OCI-LY7 (cell line): ENCODE measurements at regions not wholly inside any gene's neighbourhood (a gene's known extent, or its start where the extent isn't known, plus 50 kb on each side); places are given as distances from the start of the nearest gene placed in this dataset.

Source experiments
- BruUV-seq: library from RNA; stranded (reverse); fragments of 400-500 nt; replicated peaks from 2 replicates; lab custom pipeline; 2021; lab: Mats Ljungman, UMichigan
- CTCF ChIA-PET: fragments of 300-600 bp; sonication (Branson Sonifier 250); formaldehyde crosslinking; loops from one replicate; lab custom pipeline; 2022; ENCODE audit warnings: antibody characterized with exemption; ENCODE audit not compliant: unreplicated experiment; lab: Charles Lee
- POLR2A ChIA-PET: fragments of 300-600 bp; sonication (Branson Sonifier 250); formaldehyde crosslinking; loops from one replicate; lab custom pipeline; 2022; ENCODE audit warnings: antibody characterized with exemption; lab: Charles Lee
- DNase-seq: peaks from one replicate; pipeline ENCODE4 v3.0.0-alpha.2; 2015; ENCODE audit warnings: low spot score
- H2AFZ ChIP-seq: fragments of 200-600 bp; sonication (generic), shearing (Covaris generic); 2 replicates; pipeline ENCODE4 v1.6.1; 2014; ENCODE audit warnings: mild to moderate bottlenecking, antibody characterized with exemption, low read length, moderate library complexity
- H3K27ac ChIP-seq: fragments of 200-600 bp; sonication (generic); 2 replicates; pipeline ENCODE4 v1.5.1; 2014; ENCODE audit warnings: mixed run types, low read depth, mild to moderate bottlenecking, moderate library complexity, low read length, inconsistent platforms; ENCODE audit not compliant: poor library complexity, severe bottlenecking
- H3K36me3 ChIP-seq: fragments of 200-600 bp; sonication (generic); 2 replicates; pipeline ENCODE4 v1.6.1; 2014; ENCODE audit warnings: mild to moderate bottlenecking, antibody characterized with exemption, low read length, moderate library complexity, mixed read lengths; ENCODE audit not compliant: insufficient read depth
- H3K4me1 ChIP-seq: fragments of 200-600 bp; sonication (generic); 2 replicates; pipeline ENCODE4 v1.5.1; 2014; ENCODE audit warnings: mild to moderate bottlenecking, low read length; ENCODE audit not compliant: insufficient read depth, poor library complexity, severe bottlenecking
- H3K4me2 ChIP-seq: fragments of 200-600 bp; sonication (generic); 2 replicates; pipeline ENCODE4 v1.6.1; 2014; ENCODE audit warnings: mild to moderate bottlenecking, low read length
- H3K4me3 ChIP-seq: fragments of 200-600 bp; sonication (generic); 2 replicates; pipeline ENCODE4 v1.5.1; 2014; ENCODE audit warnings: mild to moderate bottlenecking, low read depth, low read length; ENCODE audit not compliant: poor library complexity, severe bottlenecking
- H3K79me2 ChIP-seq: fragments of 200-600 bp; sonication (generic); 2 replicates; pipeline ENCODE4 v1.6.1; 2016; ENCODE audit warnings: low read depth, mild to moderate bottlenecking, low read length, moderate library complexity, mixed read lengths; ENCODE audit not compliant: insufficient read depth
- H3K9me2 ChIP-seq: fragments of 200-600 bp; sonication (generic); 2 replicates; pipeline ENCODE4 v1.6.1; 2016; ENCODE audit warnings: mild to moderate bottlenecking, low read length, mixed read lengths; ENCODE audit not compliant: insufficient read depth
- H3K9me3 ChIP-seq: fragments of 200-600 bp; sonication (generic); 2 replicates; pipeline ENCODE4 v1.6.1; 2014; ENCODE audit warnings: mild to moderate bottlenecking, mixed run types, low read length, mixed read lengths
- H4K20me1 ChIP-seq: fragments of 200-600 bp; sonication (generic); 2 replicates; pipeline ENCODE4 v1.6.1; 2014; ENCODE audit warnings: mild to moderate bottlenecking, antibody characterized with exemption, low read length, moderate library complexity, mixed read lengths; ENCODE audit not compliant: insufficient read depth
- CTCF ChIP-seq: fragments of 200-600 bp; sonication (generic); conservative IDR thresholded peaks from 2 replicates; pipeline ENCODE4 v1.5.1; 2014; ENCODE audit warnings: mild to moderate bottlenecking, antibody characterized with exemption, low read length, moderate library complexity, mixed read lengths
- EZH2phosphoT487 ChIP-seq: fragments of 200-600 bp; sonication (generic); IDR thresholded peaks from 2 replicates; pipeline ENCODE4 v1.6.1; 2018; ENCODE audit warnings: low read depth, borderline replicate concordance, mild to moderate bottlenecking, mixed run types, antibody characterized with exemption, low read length, moderate library complexity, mixed read lengths
- intact Hi-C: fragments of 100-400 bp; cut with micrococcal nuclease; formaldehyde crosslinking; loops from one replicate; pipeline ENCODE4 v1.10.0; 2022; ENCODE audit not compliant: unreplicated experiment

GRCh38 chr12:47520029-47520428 lies 185.8 kb downstream of the RPAP3 start:
- Histone ChIP-seq H2AFZ (no peak overlapping the region), H3K79me2 (no peaks in the 10 kb centered on the region), H3K4me3 (no peak overlapping the region), H4K20me1 (no peaks in the 10 kb centered on the region), H3K27ac (no peak overlapping the region), H3K4me1 (no peaks in the 10 kb centered on the region), H3K4me2 (no peak overlapping the region), H3K9me3 (peaks cover 4% of the 10 kb centered on the region; the same call in 1 of the 2 replicates), H3K36me3 (no peaks in the 10 kb centered on the region), H3K9me2 (no peaks in the 10 kb centered on the region)
- CTCF ChIA-PET: no interaction called here
- DNase-seq: no peak
- no TSS peak for BruUV-seq
- POLR2A ChIA-PET: no interaction called here
- TF ChIP-seq CTCF (no peak), EZH2phosphoT487 (no peak)
- intact Hi-C loops: no loop called here

- DNase-seq: no peak
- no TSS peak for BruUV-seq
- H3K4me3 ChIP-seq: no peak overlapping the region
- H3K4me1 ChIP-seq: no peaks in the 10 kb centered on the region
- no peaks in the 10 kb centered on the region for H3K36me3 ChIP-seq
- H3K9me3 ChIP-seq: peaks cover 10% of the 10 kb centered on the region
- H2AFZ ChIP-seq: no peak overlapping the region
- intact Hi-C loops: no loop called here
- no peak for TF ChIP-seq CTCF
- no peak for TF ChIP-seq EZH2phosphoT487
- H3K79me2 ChIP-seq: no peaks in the 10 kb centered on the region
- H3K27ac ChIP-seq: no peak overlapping the region
- H4K20me1 ChIP-seq: no peaks in the 10 kb centered on the region
- CTCF ChIA-PET: no interaction called here
- H3K9me2 ChIP-seq: no peaks in the 10 kb centered on the region
- no peak overlapping the region for H3K4me2 ChIP-seq
- POLR2A ChIA-PET: no interaction called here
Measured at GRCh38 chr12:47517122-47517521, 188.7 kb downstream of the RPAP3 start.

GRCh38 chr12:47509398-47509851 lies 196.4 kb downstream of the RPAP3 start:
- no TSS peak for BruUV-seq
- H3K9me3 ChIP-seq: peaks cover 2% of the 10 kb centered on the region; the same call in 1 of the 2 replicates
- no peaks in the 10 kb centered on the region for H3K4me1 ChIP-seq
- ChIA-PET CTCF (no interaction called here), POLR2A (no interaction called here)
- H3K79me2 ChIP-seq: no peaks in the 10 kb centered on the region
- no peaks in the 10 kb centered on the region for H4K20me1 ChIP-seq
- H3K4me2 ChIP-seq: no peak overlapping the region
- H3K36me3 ChIP-seq: no peaks in the 10 kb centered on the region
- no peak overlapping the region for H3K27ac ChIP-seq
- TF ChIP-seq CTCF (no peak), EZH2phosphoT487 (no peak)
- no peaks in the 10 kb centered on the region for H3K9me2 ChIP-seq
- intact Hi-C loops: no loop called here
- no peak overlapping the region for H2AFZ ChIP-seq
- DNase-seq: no peak
- H3K4me3 ChIP-seq: no peak overlapping the region
